ENCODE measurements at regions not wholly inside any gene's neighbourhood (a gene's known extent, or its start where the extent isn't known, plus 50 kb on each side); places are given as distances from the start of the nearest gene placed in this dataset.

GRCh38 chr9:28410411-28410810 is 837.1 kb upstream of the C9orf72 start:
- H3K56ac ChIP-seq (ENCODE audit: insufficient read length, low read depth, low read length): no peak overlapping the region
- no peak overlapping the region for H2BK5ac ChIP-seq (ENCODE audit: insufficient read length, low read length)
- H4K5ac ChIP-seq (ENCODE audit: insufficient read length, low read depth, low read length): no peak overlapping the region
- no peaks in the 10 kb centered on the region for H3K23me2 ChIP-seq (ENCODE audit: insufficient read length, low read depth, low read length, poor library complexity, severe bottlenecking)
- H3K9me3 ChIP-seq (ENCODE audit: control insufficient read depth, low read depth, low read length): no peaks in the 10 kb centered on the region
- H3K14ac ChIP-seq (ENCODE audit: insufficient read depth, low read length): no peak overlapping the region
- H3K27me3 Mint-ChIP-seq (ENCODE audit: low read depth): no peaks in the 10 kb centered on the region
- TF ChIP-seq, protein P1, sequence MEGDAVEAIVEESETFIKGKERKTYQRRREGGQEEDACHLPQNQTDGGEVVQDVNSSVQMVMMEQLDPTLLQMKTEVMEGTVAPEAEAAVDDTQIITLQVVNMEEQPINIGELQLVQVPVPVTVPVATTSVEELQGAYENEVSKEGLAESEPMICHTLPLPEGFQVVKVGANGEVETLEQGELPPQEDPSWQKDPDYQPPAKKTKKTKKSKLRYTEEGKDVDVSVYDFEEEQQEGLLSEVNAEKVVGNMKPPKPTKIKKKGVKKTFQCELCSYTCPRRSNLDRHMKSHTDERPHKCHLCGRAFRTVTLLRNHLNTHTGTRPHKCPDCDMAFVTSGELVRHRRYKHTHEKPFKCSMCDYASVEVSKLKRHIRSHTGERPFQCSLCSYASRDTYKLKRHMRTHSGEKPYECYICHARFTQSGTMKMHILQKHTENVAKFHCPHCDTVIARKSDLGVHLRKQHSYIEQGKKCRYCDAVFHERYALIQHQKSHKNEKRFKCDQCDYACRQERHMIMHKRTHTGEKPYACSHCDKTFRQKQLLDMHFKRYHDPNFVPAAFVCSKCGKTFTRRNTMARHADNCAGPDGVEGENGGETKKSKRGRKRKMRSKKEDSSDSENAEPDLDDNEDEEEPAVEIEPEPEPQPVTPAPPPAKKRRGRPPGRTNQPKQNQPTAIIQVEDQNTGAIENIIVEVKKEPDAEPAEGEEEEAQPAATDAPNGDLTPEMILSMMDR (conservative IDR thresholded peaks at IDR 0.05): no peak
- no peak overlapping the region for H2AK5ac ChIP-seq (ENCODE audit: insufficient read length, low read length)
- H3K9ac ChIP-seq (ENCODE audit: extremely low read depth, insufficient read length, low read length): no peak overlapping the region
- H2BK15ac ChIP-seq (ENCODE audit: low read depth, low read length): no peak overlapping the region
- no peak overlapping the region for H3T11ph ChIP-seq (ENCODE audit: low read length)
- no peak overlapping the region for H2BK20ac ChIP-seq (ENCODE audit: low read depth, low read length, poor library complexity, severe bottlenecking)
- no peak overlapping the region for H2BK120ac ChIP-seq (ENCODE audit: low read depth, low read length, poor library complexity, severe bottlenecking)
- H3K4me1 Mint-ChIP-seq: peaks cover 0 to 4% of the 10 kb centered on the region in 2 experiments; a peak in 1 of 4 replicates
- H2BK12ac ChIP-seq (ENCODE audit: insufficient read length, low read depth, low read length): no peak overlapping the region
- no peaks in the 10 kb centered on the region for H3K27me3 ChIP-seq (ENCODE audit: insufficient read depth, low read length)
- no peak overlapping the region for H3K27ac ChIP-seq (ENCODE audit: insufficient read length, low read depth, low read length)
- no peaks in the 10 kb centered on the region for H3K4me1 ChIP-seq (ENCODE audit: insufficient read depth, low read length)
- no peak for DNase-seq
- no peak overlapping the region for H3K4ac ChIP-seq (ENCODE audit: low read depth, low read length)
- H3K79me1 ChIP-seq (ENCODE audit: insufficient read depth, low read depth, low read length, poor library complexity, severe bottlenecking): no peaks in the 10 kb centered on the region
- no peak overlapping the region for H2AFZ ChIP-seq (ENCODE audit: low read length)
- H3K18ac ChIP-seq (ENCODE audit: insufficient read length, low read depth, low read length): no peak overlapping the region
- no peaks in the 10 kb centered on the region for H3K9me3 Mint-ChIP-seq
- no peaks in the 10 kb centered on the region for H3K79me2 ChIP-seq (ENCODE audit: insufficient read depth, low read length)
- peak overlapping the region in 1 of 3 experiments; percentile 43; a peak in 1 of 7 replicates for H3K27ac Mint-ChIP-seq
- no peaks in the 10 kb centered on the region for H4K20me1 ChIP-seq (ENCODE audit: control insufficient read depth, insufficient read depth, insufficient read length)
- no peak overlapping the region for H3K4me3 Mint-ChIP-seq
- no peaks in the 10 kb centered on the region for H3K36me3 Mint-ChIP-seq (ENCODE audit: insufficient read depth in 1 of 3, low read depth in 3 of 3)
- WGBS (ENCODE audit: extremely low coverage, insufficient read length, low lambda C conversion rate): no CpG with 5 or more reads among the region's 3 CpGs
- H3K23ac ChIP-seq (ENCODE audit: insufficient read length, low read depth, low read length): no peak overlapping the region
- H4K91ac ChIP-seq (ENCODE audit: insufficient read length, low read depth, low read length): no peak overlapping the region
- no peak overlapping the region for H3K4me2 ChIP-seq (ENCODE audit: insufficient read depth, insufficient read length, low read length)
- no peak overlapping the region for H4K8ac ChIP-seq (replicated peaks; ENCODE audit: insufficient read length, low read depth, low read length)

Data from H9 (cell line).